ENCODE measurements at regions not wholly inside any gene's neighbourhood (a gene's known extent, or its start where the extent isn't known, plus 50 kb on each side); places are given as distances from the start of the nearest gene placed in this dataset.

DNA sequence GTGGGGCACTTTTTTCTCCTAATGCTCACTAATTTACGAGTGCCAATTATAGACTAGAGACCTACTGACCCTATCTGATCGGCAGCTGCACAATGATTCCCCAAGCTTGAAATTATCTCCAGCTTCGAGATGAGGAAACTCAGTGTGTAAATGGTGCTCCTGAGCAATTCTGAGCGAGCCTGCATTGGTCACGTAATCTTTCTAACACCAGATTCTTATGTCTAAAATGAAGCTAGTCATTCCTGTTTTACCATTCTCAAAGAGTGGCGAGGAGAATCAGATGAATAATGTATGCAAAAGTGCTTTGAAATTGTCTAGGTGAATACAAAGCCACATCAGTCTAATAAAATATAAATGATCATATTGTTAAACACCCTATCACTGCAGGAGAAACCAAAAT is 318.1 kb upstream of the FAM78B start:
- Histone ChIP-seq H2BK120ac (ENCODE audit: low read depth, low read length, poor library complexity, severe bottlenecking) (no peak overlapping the region), H3K23ac (ENCODE audit: insufficient read length, low read depth, low read length) (no peak overlapping the region), H3K27ac (ENCODE audit: insufficient read length, low read depth, low read length) (no peak overlapping the region), H3K23me2 (ENCODE audit: insufficient read length, low read depth, low read length, poor library complexity, severe bottlenecking) (no peaks in the 10 kb centered on the region), H2BK20ac (ENCODE audit: low read depth, low read length, poor library complexity, severe bottlenecking) (no peak overlapping the region), H2BK5ac (ENCODE audit: insufficient read length, low read length) (no peak overlapping the region), H3K18ac (ENCODE audit: insufficient read length, low read depth, low read length) (no peak overlapping the region), H3K56ac (ENCODE audit: insufficient read length, low read depth, low read length) (no peak overlapping the region), H2BK15ac (ENCODE audit: low read depth, low read length) (no peak overlapping the region), H4K91ac (ENCODE audit: insufficient read length, low read depth, low read length) (no peak overlapping the region), H3K4me1 (ENCODE audit: insufficient read depth, low read length) (no peaks in the 10 kb centered on the region), H3K79me2 (ENCODE audit: insufficient read depth, low read length) (no peaks in the 10 kb centered on the region), H2AFZ (ENCODE audit: low read length) (no peak overlapping the region), H3T11ph (ENCODE audit: low read length) (no peak overlapping the region), H4K20me1 (ENCODE audit: control insufficient read depth, insufficient read depth, insufficient read length) (no peaks in the 10 kb centered on the region), H4K8ac (replicated peaks; ENCODE audit: insufficient read length, low read depth, low read length) (no peak overlapping the region), H4K5ac (ENCODE audit: insufficient read length, low read depth, low read length) (no peak overlapping the region), H3K27me3 (ENCODE audit: insufficient read depth, low read length) (no peaks in the 10 kb centered on the region), H2BK12ac (ENCODE audit: insufficient read length, low read depth, low read length) (no peak overlapping the region), H3K9me3 (ENCODE audit: control insufficient read depth, low read depth, low read length) (no peaks in the 10 kb centered on the region), H3K4me2 (ENCODE audit: insufficient read depth, insufficient read length, low read length) (no peak overlapping the region), H3K79me1 (ENCODE audit: insufficient read depth, low read depth, low read length, poor library complexity, severe bottlenecking) (no peaks in the 10 kb centered on the region), H3K4ac (ENCODE audit: low read depth, low read length) (no peak overlapping the region), H3K9ac (ENCODE audit: extremely low read depth, insufficient read length, low read length) (no peak overlapping the region), H3K14ac (ENCODE audit: insufficient read depth, low read length) (no peak overlapping the region), H2AK5ac (ENCODE audit: insufficient read length, low read length) (no peak overlapping the region)
- Mint-ChIP-seq H3K27me3 (ENCODE audit: low read depth) (peaks cover 3% of the 10 kb centered on the region), H3K9me3 (no peaks in the 10 kb centered on the region), H3K27ac (no peak overlapping the region), H3K36me3 (ENCODE audit: insufficient read depth in 1 of 3, low read depth in 3 of 3) (no peaks in the 10 kb centered on the region), H3K4me3 (no peak overlapping the region), H3K4me1 (peaks cover under 1% of the 10 kb centered on the region in 2 experiments)
- WGBS (ENCODE audit: extremely low coverage, insufficient read length, low lambda C conversion rate) = no CpG with 5 or more reads among the region's 6 CpGs
- no peak for DNase-seq
- TF ChIP-seq, protein P1, sequence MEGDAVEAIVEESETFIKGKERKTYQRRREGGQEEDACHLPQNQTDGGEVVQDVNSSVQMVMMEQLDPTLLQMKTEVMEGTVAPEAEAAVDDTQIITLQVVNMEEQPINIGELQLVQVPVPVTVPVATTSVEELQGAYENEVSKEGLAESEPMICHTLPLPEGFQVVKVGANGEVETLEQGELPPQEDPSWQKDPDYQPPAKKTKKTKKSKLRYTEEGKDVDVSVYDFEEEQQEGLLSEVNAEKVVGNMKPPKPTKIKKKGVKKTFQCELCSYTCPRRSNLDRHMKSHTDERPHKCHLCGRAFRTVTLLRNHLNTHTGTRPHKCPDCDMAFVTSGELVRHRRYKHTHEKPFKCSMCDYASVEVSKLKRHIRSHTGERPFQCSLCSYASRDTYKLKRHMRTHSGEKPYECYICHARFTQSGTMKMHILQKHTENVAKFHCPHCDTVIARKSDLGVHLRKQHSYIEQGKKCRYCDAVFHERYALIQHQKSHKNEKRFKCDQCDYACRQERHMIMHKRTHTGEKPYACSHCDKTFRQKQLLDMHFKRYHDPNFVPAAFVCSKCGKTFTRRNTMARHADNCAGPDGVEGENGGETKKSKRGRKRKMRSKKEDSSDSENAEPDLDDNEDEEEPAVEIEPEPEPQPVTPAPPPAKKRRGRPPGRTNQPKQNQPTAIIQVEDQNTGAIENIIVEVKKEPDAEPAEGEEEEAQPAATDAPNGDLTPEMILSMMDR (conservative IDR thresholded peaks at IDR 0.05) = no peak

Measured in H9 (cell line).